ENCODE measurements at regions not wholly inside any gene's neighbourhood (a gene's known extent, or its start where the extent isn't known, plus 50 kb on each side); places are given as distances from the start of the nearest gene placed in this dataset.

- H3K14ac ChIP-seq (ENCODE audit: insufficient read length), result no peak overlapping the region
- H4K5ac ChIP-seq (ENCODE audit: insufficient read length, low read depth, low read length), result no peak overlapping the region
- no peak overlapping the region for H3K18ac ChIP-seq (ENCODE audit: extremely low read depth, low read length)
- no peak overlapping the region for H3K4me2 ChIP-seq (ENCODE audit: insufficient read depth in 1 of 2, low read depth in 2 of 2, low read length in 2 of 2)
- WGBS, 2 experiments (ENCODE audit: extremely low coverage in 1 of 2, insufficient coverage in 1 of 2, insufficient read length in 1 of 2, insufficient replicate concordance in 2 of 2, low coverage in 1 of 2, low lambda C conversion rate in 2 of 2, missing lambda C conversion rate in 1 of 2), result 68% methylated on average over 3 of the region's 3 CpGs; no CpG with 5 or more reads in 1 of the 2 experiments
- H2BK5ac ChIP-seq (ENCODE audit: low read depth, low read length), result no peak overlapping the region
- H4K91ac ChIP-seq (replicated peaks; ENCODE audit: insufficient read length, low read length), result no peak overlapping the region
- H3K56ac ChIP-seq (replicated peaks; ENCODE audit: insufficient read length, low read depth, low read length), result no peak overlapping the region
- no peak overlapping the region for H3K4me3 ChIP-seq (ENCODE audit: extremely low read depth in 1 of 4, insufficient read depth in 2 of 4, low read depth in 3 of 4, low read length in 4 of 4)
- no peak overlapping the region; the same call in 1 of the 2 replicates for H2BK12ac ChIP-seq (ENCODE audit: low read depth, low read length)
- 0 out of 4 replicates have a peak, but pooled peaks cover 0 to 11% of the 10 kb centered on the region in 2 experiments for H3K9me3 ChIP-seq (ENCODE audit: insufficient read depth in 2 of 2, low read depth in 1 of 2, low read length in 1 of 2)
- peaks cover 0 to 9% (median 4%) of the 10 kb centered on the region in 4 experiments; a peak in 4 of 7 replicates for H3K4me1 ChIP-seq (replicated peaks in 1 of 4; ENCODE audit: control insufficient read depth in 3 of 4, insufficient read depth in 4 of 4, low read length in 3 of 4)
- CTCF ChIA-PET (ENCODE audit: partially characterized antibody), result interaction anchor here (0.6 to 1.8 kb wide), 11 partner anchors 8 to 879 kb away, joined by 3 to 8 read pairs (median 3); no protein-coding TSS in a partner anchor
- no peak overlapping the region for H4K8ac ChIP-seq (ENCODE audit: extremely low read depth, insufficient read depth, low read length)
- POLR2A ChIA-PET (ENCODE audit: partially characterized antibody), result no interaction called here
- H3K4ac ChIP-seq (replicated peaks; ENCODE audit: insufficient read length, low read depth, low read length), result no peak overlapping the region
- DNase-seq (ENCODE audit: low read depth in 1 of 2, low spot score in 2 of 2) (no peak), FAIRE-seq (no peak)
- TF ChIP-seq SIX5 (IDR thresholded peaks at IDR 0.05; ENCODE audit: low read depth, low read length) (no peak), SRF (IDR thresholded peaks at IDR 0.05; ENCODE audit: low read depth, low read length) (no peak), EGR1 (IDR thresholded peaks at IDR 0.05; ENCODE audit: borderline replicate concordance, low read depth, low read length) (no peak), POLR2AphosphoS5 (IDR thresholded peaks at IDR 0.05; ENCODE audit: low read depth, low read length) (no peak), CTBP2 (IDR thresholded peaks at IDR 0.05; ENCODE audit: borderline replicate concordance, insufficient read depth, insufficient read length, low read length) (no peak), ASH2L (IDR thresholded peaks at IDR 0.05; ENCODE audit: low read length) (no peak), RBBP5 (IDR thresholded peaks at IDR 0.05; ENCODE audit: borderline replicate concordance, low read depth, low read length) (no peak), TBP (IDR thresholded peaks at IDR 0.05; ENCODE audit: low read depth, low read length) (no peak), EZH2 (IDR thresholded peaks at IDR 0.05; ENCODE audit: low read depth, low read length, severe bottlenecking) (no peak), SUZ12 (IDR thresholded peaks at IDR 0.05; ENCODE audit: low read length) (no peak), SAP30 (IDR thresholded peaks at IDR 0.05; ENCODE audit: insufficient read depth, insufficient replicate concordance, low read length) (no peak), YY1 (IDR thresholded peaks at IDR 0.05; ENCODE audit: low read depth, low read length) (no peak)
- no peaks in the 10 kb centered on the region for H4K20me1 ChIP-seq (replicated peaks in 1 of 2; ENCODE audit: control insufficient read depth in 1 of 2, insufficient read depth in 2 of 2, low read length in 2 of 2)
- H3K23ac ChIP-seq (ENCODE audit: insufficient read length), result no peak overlapping the region
- no peak overlapping the region for H2AFZ ChIP-seq (ENCODE audit: low read length)
- no peaks in the 10 kb centered on the region for H3K79me2 ChIP-seq (ENCODE audit: control insufficient read depth in 1 of 2, insufficient read depth in 2 of 2, low read length in 2 of 2)
- H3K23me2 ChIP-seq (ENCODE audit: low read depth, low read length), result no peaks in the 10 kb centered on the region; the same call in 1 of the 2 replicates
- H2BK20ac ChIP-seq (ENCODE audit: low read length), result no peak overlapping the region
- H2BK120ac ChIP-seq (replicated peaks; ENCODE audit: low read depth, low read length), result no peak overlapping the region
- H2AK5ac ChIP-seq (ENCODE audit: low read depth, low read length), result no peak overlapping the region
- H3K27me3 ChIP-seq (replicated peaks in 1 of 4; ENCODE audit: control insufficient read depth in 3 of 4, extremely low read depth in 1 of 4, insufficient read depth in 3 of 4, low read length in 3 of 4), result peaks cover 0 to 1% (median 0%) of the 10 kb centered on the region in 4 experiments; a peak in 1 of 7 replicates
- H3K27ac ChIP-seq (ENCODE audit: low read depth, low read length), result no peak overlapping the region
- no peak overlapping the region for H2BK15ac ChIP-seq (ENCODE audit: low read length)
- H3K9ac ChIP-seq (replicated peaks in 1 of 4; ENCODE audit: extremely low read depth in 1 of 4, low read depth in 3 of 4, low read length in 3 of 4), result no peak overlapping the region
- no peaks in the 10 kb centered on the region for H3K36me3 ChIP-seq (ENCODE audit: control insufficient read depth in 2 of 4, insufficient read depth in 4 of 4, low read length in 3 of 4)
- H3K79me1 ChIP-seq (ENCODE audit: low read depth, low read length), result no peaks in the 10 kb centered on the region
These were observed 309.6 kb upstream of the TMTC4 start for GRCh38 chr13:100984085-100984705.
